Amniotic stem cell (primary cell): ENCODE measurements at regions not wholly inside any gene's neighbourhood (a gene's known extent, or its start where the extent isn't known, plus 50 kb on each side); places are given as distances from the start of the nearest gene placed in this dataset.
"Not testable (repeated sequence)": the region's sequence is repeated elsewhere in the genome, so short reads cannot be mapped to it uniquely, and the experiment has no call there.

Source experiments
- DNase-seq: peaks from one replicate; lab custom pipeline; 2025; lab: John Stamatoyannopoulos, UW

- no peak for DNase-seq
Measured at GRCh38 chr13:30816736-30817135, 81.4 kb downstream of the ALOX5AP start.

GRCh38 chr13:30818323-30818960 lies 83.1 kb downstream of the ALOX5AP start:
- DNase-seq, result no peak

- no peak for DNase-seq
Measured at GRCh38 chr13:30819136-30819888, 84.0 kb downstream of the ALOX5AP start.

- no peak for DNase-seq
Measured at GRCh38 chr13:30821421-30821820, 84.7 kb upstream of the MEDAG start.

- no peak for DNase-seq
Measured at GRCh38 chr13:30824651-30825050, 81.4 kb upstream of the MEDAG start.

- DNase-seq, result no peak
Measured at GRCh38 chr13:30826911-30827577, 79.0 kb upstream of the MEDAG start.

GRCh38 chr13:30827578-30827925 lies 78.5 kb upstream of the MEDAG start:
- no peak for DNase-seq

GRCh38 chr13:30829145-30829832 lies 76.8 kb upstream of the MEDAG start:
- DNase-seq, result no peak

- no peak for DNase-seq
Measured at GRCh38 chr13:30829833-30830637, 76.0 kb upstream of the MEDAG start.

GRCh38 chr13:30830638-30830965 lies 75.5 kb upstream of the MEDAG start:
- DNase-seq, result no peak

GRCh38 chr13:30831515-30831914 lies 74.6 kb upstream of the MEDAG start:
- no peak for DNase-seq

- DNase-seq, result no peak
Measured at GRCh38 chr13:30832377-30832776, 73.7 kb upstream of the MEDAG start.

- no peak for DNase-seq
Measured at GRCh38 chr13:30832845-30833332, 73.2 kb upstream of the MEDAG start.

GRCh38 chr13:30835442-30835841 lies 70.6 kb upstream of the MEDAG start:
- no peak for DNase-seq

- DNase-seq, result no peak
Measured at GRCh38 chr13:30837227-30838159, 68.6 kb upstream of the MEDAG start.

- not testable (repeated sequence) for DNase-seq
Measured at GRCh38 chr13:30839636-30840035, 66.4 kb upstream of the MEDAG start.

- DNase-seq, result no peak
Measured at GRCh38 chr13:30840515-30840914, 65.6 kb upstream of the MEDAG start.

- no peak for DNase-seq
Measured at GRCh38 chr13:30841154-30841553, 64.9 kb upstream of the MEDAG start.

GRCh38 chr13:30843548-30843947 lies 62.5 kb upstream of the MEDAG start:
- DNase-seq, result no peak

- DNase-seq, result no peak
Measured at GRCh38 chr13:30844548-30845296, 61.3 kb upstream of the MEDAG start.
